ENCODE measurements at regions not wholly inside any gene's neighbourhood (a gene's known extent, or its start where the extent isn't known, plus 50 kb on each side); places are given as distances from the start of the nearest gene placed in this dataset.

DNA sequence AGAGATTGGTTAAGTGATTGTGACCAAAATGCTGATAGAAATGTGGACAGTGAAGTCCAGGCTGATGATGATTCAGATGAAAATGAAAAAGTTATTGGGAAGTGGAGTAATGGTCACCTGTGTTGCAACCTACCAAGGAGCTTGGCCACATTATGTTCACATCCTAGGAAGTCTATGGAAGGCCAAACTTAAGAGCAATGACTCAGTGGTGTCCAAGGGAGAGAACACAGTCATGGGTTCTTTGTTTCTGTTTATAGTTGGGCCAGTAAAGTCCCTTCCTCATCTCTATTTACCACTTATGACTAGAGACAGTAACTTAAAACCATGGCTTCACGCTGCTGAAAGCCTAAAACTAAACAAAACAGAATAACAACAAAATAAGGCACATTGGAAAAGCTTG is 555.3 kb upstream of the DAB2 start:
- TF ChIP-seq, protein P1, sequence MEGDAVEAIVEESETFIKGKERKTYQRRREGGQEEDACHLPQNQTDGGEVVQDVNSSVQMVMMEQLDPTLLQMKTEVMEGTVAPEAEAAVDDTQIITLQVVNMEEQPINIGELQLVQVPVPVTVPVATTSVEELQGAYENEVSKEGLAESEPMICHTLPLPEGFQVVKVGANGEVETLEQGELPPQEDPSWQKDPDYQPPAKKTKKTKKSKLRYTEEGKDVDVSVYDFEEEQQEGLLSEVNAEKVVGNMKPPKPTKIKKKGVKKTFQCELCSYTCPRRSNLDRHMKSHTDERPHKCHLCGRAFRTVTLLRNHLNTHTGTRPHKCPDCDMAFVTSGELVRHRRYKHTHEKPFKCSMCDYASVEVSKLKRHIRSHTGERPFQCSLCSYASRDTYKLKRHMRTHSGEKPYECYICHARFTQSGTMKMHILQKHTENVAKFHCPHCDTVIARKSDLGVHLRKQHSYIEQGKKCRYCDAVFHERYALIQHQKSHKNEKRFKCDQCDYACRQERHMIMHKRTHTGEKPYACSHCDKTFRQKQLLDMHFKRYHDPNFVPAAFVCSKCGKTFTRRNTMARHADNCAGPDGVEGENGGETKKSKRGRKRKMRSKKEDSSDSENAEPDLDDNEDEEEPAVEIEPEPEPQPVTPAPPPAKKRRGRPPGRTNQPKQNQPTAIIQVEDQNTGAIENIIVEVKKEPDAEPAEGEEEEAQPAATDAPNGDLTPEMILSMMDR (IDR thresholded peaks at IDR 0.05) = no peak

DNA sequence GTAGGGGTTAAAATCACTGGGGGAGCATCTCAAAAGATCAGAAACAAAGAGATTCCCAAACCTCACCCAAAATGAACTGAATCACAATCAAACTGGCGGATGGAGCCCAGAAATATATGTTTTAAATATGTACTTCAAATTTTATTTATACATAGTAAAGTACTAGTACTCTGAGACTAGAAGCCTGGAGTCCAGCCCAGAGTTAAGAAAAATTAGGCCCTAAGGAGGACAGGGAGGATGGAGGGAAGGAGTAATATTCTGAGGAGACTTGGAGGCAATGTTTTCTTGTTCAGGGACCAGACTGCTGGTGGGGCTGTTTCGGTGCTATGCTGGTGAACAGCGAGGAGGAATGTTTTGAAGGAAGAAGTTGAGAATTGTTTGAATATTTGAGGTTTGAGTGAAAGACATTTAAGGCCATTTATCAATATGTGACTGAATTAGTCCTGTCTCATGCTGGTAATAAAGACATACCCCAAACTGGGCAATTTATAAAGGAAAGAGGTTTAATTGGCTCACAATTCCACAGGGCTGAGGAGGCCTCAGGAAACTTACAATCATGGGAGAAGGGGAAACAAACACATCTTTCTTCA is 552.4 kb upstream of the DAB2 start:
- TF ChIP-seq, protein P1 (IDR thresholded peaks at IDR 0.05) = no peak

GRCh38 chr5:39970117-39970798 is 545.5 kb upstream of the DAB2 start:
- TF ChIP-seq, protein P1 (IDR thresholded peaks at IDR 0.05) = no peak

- TF ChIP-seq, protein P1 (IDR thresholded peaks at IDR 0.05) = no peak
Measured at GRCh38 chr5:39968381-39968780, 543.6 kb upstream of the DAB2 start.

- TF ChIP-seq, protein P1 (IDR thresholded peaks at IDR 0.05) = no peak
Measured at GRCh38 chr5:39955156-39955555, 530.4 kb upstream of the DAB2 start.

GRCh38 chr5:39951070-39951469 is 526.3 kb upstream of the DAB2 start:
- TF ChIP-seq, protein P1 (IDR thresholded peaks at IDR 0.05) = no peak

- TF ChIP-seq, protein P1 (IDR thresholded peaks at IDR 0.05) = peak; percentile 64
Measured at GRCh38 chr5:39948867-39949468, 524.2 kb upstream of the DAB2 start.
